ENCODE measurements at regions not wholly inside any gene's neighbourhood (a gene's known extent, or its start where the extent isn't known, plus 50 kb on each side); places are given as distances from the start of the nearest gene placed in this dataset.
"Not testable (repeated sequence)": the region's sequence is repeated elsewhere in the genome, so short reads cannot be mapped to it uniquely, and the experiment has no call there.

DNA sequence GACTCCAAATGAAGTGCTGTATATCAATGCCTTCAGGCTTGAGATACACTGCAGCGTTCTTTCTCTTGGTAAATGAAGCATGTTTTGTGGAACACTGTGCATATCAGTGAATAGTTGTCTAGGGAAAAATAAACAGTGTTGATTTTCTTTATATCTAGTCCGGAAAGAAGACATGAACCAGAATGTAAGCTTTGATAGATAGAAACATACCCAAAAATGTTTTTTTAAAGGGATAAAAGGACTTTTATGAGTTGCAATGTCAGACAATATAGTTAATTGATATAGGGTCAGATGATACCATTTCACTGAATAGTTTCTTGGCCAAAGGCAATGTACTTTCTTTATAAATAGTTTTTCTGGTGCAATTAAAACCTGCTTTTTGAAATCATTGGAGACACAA lies 1037.8 kb downstream of the OTOL1 start:
- H3K4me3 Mint-ChIP-seq: no peak overlapping the region
- H3K27me3 Mint-ChIP-seq: no peaks in the 10 kb centered on the region
- no peak for ATAC-seq (replicated peaks)
- no peaks in the 10 kb centered on the region for H3K36me3 Mint-ChIP-seq (ENCODE audit: low read depth)
- no peaks in the 10 kb centered on the region for H3K4me1 Mint-ChIP-seq
- H3K27ac Mint-ChIP-seq: no peak overlapping the region
- H3K9me3 Mint-ChIP-seq: peaks cover 4% of the 10 kb centered on the region

DNA sequence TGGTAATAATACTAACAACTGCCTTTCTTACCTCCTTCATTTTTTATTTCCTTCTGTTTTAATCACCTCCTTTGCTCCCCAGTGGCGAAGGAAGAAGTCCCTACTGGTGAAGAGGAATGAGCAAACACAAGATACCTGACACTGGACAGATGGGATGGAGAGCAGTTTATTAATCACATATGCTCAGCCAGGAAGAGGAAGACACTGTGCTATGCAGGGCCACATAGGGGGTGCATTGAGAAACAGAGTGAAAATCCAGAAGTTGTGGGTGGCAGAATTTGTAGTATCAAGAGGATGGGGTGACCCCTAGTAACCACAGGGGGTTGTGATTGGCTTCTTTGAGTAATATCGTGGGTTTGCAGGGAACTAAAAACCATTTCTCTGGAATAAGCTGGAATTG lies 1041.9 kb downstream of the OTOL1 start:
- ATAC-seq (replicated peaks): no peak

GRCh38 chr3:162538906-162539305 lies 1042.3 kb downstream of the OTOL1 start:
- Mint-ChIP-seq H3K9me3 (peaks cover 13% of the 10 kb centered on the region), H3K4me1 (no peaks in the 10 kb centered on the region), H3K36me3 (ENCODE audit: low read depth) (no peaks in the 10 kb centered on the region), H3K27me3 (no peaks in the 10 kb centered on the region), H3K4me3 (no peak overlapping the region), H3K27ac (no peak overlapping the region)
- ATAC-seq (replicated peaks): no peak

More for the DNA sequence above, 1041.9 kb downstream of the OTOL1 start:
- H3K4me3 Mint-ChIP-seq: no peak overlapping the region
- H3K36me3 Mint-ChIP-seq (ENCODE audit: low read depth): no peaks in the 10 kb centered on the region
- no peak overlapping the region for H3K27ac Mint-ChIP-seq
- H3K9me3 Mint-ChIP-seq: peaks cover 13% of the 10 kb centered on the region
- no peaks in the 10 kb centered on the region for H3K4me1 Mint-ChIP-seq
- H3K27me3 Mint-ChIP-seq: no peaks in the 10 kb centered on the region

- H3K4me3 Mint-ChIP-seq: no peak overlapping the region
- no peaks in the 10 kb centered on the region for H3K4me1 Mint-ChIP-seq
- no peaks in the 10 kb centered on the region for H3K27me3 Mint-ChIP-seq
- no peaks in the 10 kb centered on the region for H3K36me3 Mint-ChIP-seq (ENCODE audit: low read depth)
- H3K9me3 Mint-ChIP-seq: peaks cover 13% of the 10 kb centered on the region
- H3K27ac Mint-ChIP-seq: no peak overlapping the region
- no peak for ATAC-seq (replicated peaks)
Observed at GRCh38 chr3:162540421-162540820, 1043.8 kb downstream of the OTOL1 start.

DNA sequence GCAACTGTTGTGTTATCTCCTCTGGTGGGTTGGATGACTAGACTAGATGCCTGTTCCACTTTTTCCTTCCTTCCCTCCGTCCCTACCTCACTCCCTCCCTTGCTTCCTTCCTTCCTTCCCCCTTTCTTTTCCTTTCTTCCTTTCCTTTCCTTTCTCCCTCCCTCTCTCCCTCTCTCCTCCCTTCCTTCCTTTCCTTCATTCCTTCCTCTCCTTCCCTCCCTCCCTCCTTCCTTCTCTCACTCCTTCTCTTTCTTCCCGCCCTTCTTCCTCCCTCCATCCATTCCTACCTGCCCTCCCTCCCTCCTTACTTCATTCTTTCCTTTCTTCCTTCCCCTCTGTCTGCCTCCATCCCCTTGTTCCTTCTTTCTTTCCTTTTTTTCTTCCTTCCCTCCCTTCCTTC lies 1045.3 kb downstream of the OTOL1 start:
- Mint-ChIP-seq H3K4me1 (no peaks in the 10 kb centered on the region), H3K27ac (no peak overlapping the region), H3K27me3 (no peaks in the 10 kb centered on the region), H3K36me3 (ENCODE audit: low read depth) (no peaks in the 10 kb centered on the region), H3K4me3 (no peak overlapping the region), H3K9me3 (peaks cover 13% of the 10 kb centered on the region)
- no peak for ATAC-seq (replicated peaks)

DNA sequence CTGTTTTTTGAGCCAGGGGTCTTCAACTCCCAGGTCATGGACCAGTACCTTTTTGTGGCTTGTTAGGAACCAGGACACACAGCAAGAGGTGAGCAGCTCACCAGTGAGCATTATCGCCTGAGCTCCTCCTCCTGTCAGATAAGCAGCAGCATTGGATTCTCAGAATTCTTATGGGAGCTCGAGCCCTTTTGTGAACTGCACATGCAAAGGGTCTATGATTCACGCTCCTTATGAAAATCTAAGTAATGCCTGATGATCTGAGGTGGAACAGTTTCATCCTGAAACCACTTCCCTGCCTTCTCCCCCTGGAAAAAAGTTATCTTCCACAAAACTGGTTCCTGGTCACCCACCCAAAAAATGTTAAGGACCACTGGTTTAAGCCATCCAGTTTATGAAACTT lies 1047.6 kb downstream of the OTOL1 start:
- Mint-ChIP-seq H3K4me1 (no peaks in the 10 kb centered on the region), H3K4me3 (no peak overlapping the region), H3K27me3 (no peaks in the 10 kb centered on the region), H3K36me3 (ENCODE audit: low read depth) (no peaks in the 10 kb centered on the region), H3K27ac (no peak overlapping the region), H3K9me3 (peaks cover 9% of the 10 kb centered on the region)
- ATAC-seq (replicated peaks): no peak

- Mint-ChIP-seq H3K36me3 (ENCODE audit: low read depth) (no peaks in the 10 kb centered on the region), H3K9me3 (peaks cover 14% of the 10 kb centered on the region), H3K4me1 (no peaks in the 10 kb centered on the region), H3K27ac (no peak overlapping the region), H3K27me3 (no peaks in the 10 kb centered on the region), H3K4me3 (no peak overlapping the region)
- no peak for ATAC-seq (replicated peaks)
Observed at GRCh38 chr3:162546910-162547309, 1050.3 kb downstream of the OTOL1 start.

- Mint-ChIP-seq H3K27me3 (no peaks in the 10 kb centered on the region), H3K4me1 (no peaks in the 10 kb centered on the region), H3K4me3 (no peak overlapping the region), H3K27ac (no peak overlapping the region), H3K36me3 (ENCODE audit: low read depth) (no peaks in the 10 kb centered on the region), H3K9me3 (peaks cover 13% of the 10 kb centered on the region)
- ATAC-seq (replicated peaks): no peak
Observed at GRCh38 chr3:162547321-162547720, 1050.7 kb downstream of the OTOL1 start.

GRCh38 chr3:162555761-162556160 lies 1059.2 kb downstream of the OTOL1 start:
- H3K4me1 Mint-ChIP-seq: no peaks in the 10 kb centered on the region
- no peaks in the 10 kb centered on the region for H3K27me3 Mint-ChIP-seq
- H3K36me3 Mint-ChIP-seq (ENCODE audit: low read depth): no peaks in the 10 kb centered on the region
- H3K27ac Mint-ChIP-seq: no peak overlapping the region
- ATAC-seq (replicated peaks): no peak
- peaks cover 17% of the 10 kb centered on the region for H3K9me3 Mint-ChIP-seq
- no peak overlapping the region for H3K4me3 Mint-ChIP-seq

- no peak for ATAC-seq (replicated peaks)
- Mint-ChIP-seq H3K27ac (no peak overlapping the region), H3K4me3 (no peak overlapping the region), H3K4me1 (no peaks in the 10 kb centered on the region), H3K27me3 (no peaks in the 10 kb centered on the region), H3K36me3 (ENCODE audit: low read depth) (no peaks in the 10 kb centered on the region), H3K9me3 (peaks cover 12% of the 10 kb centered on the region)
Observed at GRCh38 chr3:162558016-162558415, 1061.4 kb downstream of the OTOL1 start.

DNA sequence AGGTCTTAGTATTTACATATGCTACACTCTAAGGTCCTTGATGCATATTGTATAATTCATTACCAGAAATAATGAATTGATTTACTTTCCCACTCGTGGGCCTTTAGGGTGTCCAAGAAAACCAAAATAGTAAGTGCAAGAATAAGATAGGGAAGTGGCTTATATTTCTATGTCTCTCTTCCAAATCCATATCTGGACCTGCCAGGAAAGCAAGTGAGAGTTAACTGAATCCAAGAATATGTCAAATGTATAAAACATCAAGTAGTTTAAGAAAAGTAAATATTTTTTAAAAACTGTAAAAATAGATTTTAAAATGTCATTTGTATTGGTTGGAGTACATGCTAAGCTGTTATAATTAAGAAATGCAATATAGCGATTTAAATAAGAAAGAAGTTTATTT lies 1072.1 kb downstream of the OTOL1 start:
- Mint-ChIP-seq H3K27ac (no peak overlapping the region), H3K9me3 (no peaks in the 10 kb centered on the region)

GRCh38 chr3:162569314-162569713 lies 1072.7 kb downstream of the OTOL1 start:
- H3K4me3 Mint-ChIP-seq: no peak overlapping the region
- H3K9me3 Mint-ChIP-seq: no peaks in the 10 kb centered on the region
- H3K27ac Mint-ChIP-seq: no peak overlapping the region
- no peaks in the 10 kb centered on the region for H3K4me1 Mint-ChIP-seq
- ATAC-seq (replicated peaks): no peak
- H3K36me3 Mint-ChIP-seq (ENCODE audit: low read depth): no peaks in the 10 kb centered on the region
- no peaks in the 10 kb centered on the region for H3K27me3 Mint-ChIP-seq

More for the DNA sequence above, 1072.1 kb downstream of the OTOL1 start:
- no peaks in the 10 kb centered on the region for H3K4me1 Mint-ChIP-seq
- H3K4me3 Mint-ChIP-seq: no peak overlapping the region
- no peak for ATAC-seq (replicated peaks)
- H3K36me3 Mint-ChIP-seq (ENCODE audit: low read depth): no peaks in the 10 kb centered on the region
- H3K27me3 Mint-ChIP-seq: no peaks in the 10 kb centered on the region

DNA sequence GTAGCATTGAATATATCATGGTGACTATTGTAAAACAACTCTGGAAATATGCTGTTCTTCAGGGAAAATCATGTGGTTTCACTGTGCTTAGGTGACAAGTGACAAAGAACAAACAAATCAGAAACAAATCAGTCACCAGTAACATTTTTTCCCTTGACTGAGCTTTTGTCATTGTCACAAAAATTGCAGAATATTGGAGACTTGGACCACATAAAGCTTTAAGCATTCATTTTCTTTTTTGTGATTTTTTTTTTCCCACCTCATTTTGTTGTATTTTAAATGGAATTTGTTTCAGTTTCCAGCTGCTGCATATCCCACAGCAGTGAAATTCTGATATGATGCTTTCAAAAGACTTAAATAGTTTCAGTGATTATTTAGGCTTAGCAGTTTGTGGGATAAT lies 1088.4 kb downstream of the OTOL1 start:
- H3K27me3 Mint-ChIP-seq: no peaks in the 10 kb centered on the region
- peaks cover 11% of the 10 kb centered on the region for H3K9me3 Mint-ChIP-seq
- no peaks in the 10 kb centered on the region for H3K4me1 Mint-ChIP-seq
- no peak overlapping the region for H3K4me3 Mint-ChIP-seq
- H3K27ac Mint-ChIP-seq: no peak overlapping the region
- ATAC-seq (replicated peaks): no peak
- no peaks in the 10 kb centered on the region for H3K36me3 Mint-ChIP-seq (ENCODE audit: low read depth)

DNA sequence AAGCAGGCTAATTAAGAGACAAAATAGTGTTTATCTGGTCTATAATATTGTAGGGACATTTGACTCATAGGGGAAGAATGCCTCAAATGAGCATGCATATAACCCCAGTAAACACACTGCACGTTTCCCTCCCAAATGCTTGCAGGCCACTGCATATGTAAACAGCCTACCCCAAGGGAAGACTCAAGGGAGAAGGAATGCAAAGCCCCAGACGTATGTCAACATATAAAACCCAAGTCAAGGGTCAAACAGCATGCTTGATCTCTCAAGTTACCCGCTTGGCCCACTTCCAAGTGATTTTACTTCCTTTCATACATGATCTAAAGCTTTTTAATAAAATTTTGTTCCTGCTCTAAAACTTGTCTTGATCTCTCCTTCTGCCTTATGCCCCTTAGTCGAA lies 1090.0 kb downstream of the OTOL1 start:
- H3K4me1 Mint-ChIP-seq: no peaks in the 10 kb centered on the region
- no peak overlapping the region for H3K4me3 Mint-ChIP-seq
- H3K36me3 Mint-ChIP-seq (ENCODE audit: low read depth): no peaks in the 10 kb centered on the region
- no peaks in the 10 kb centered on the region for H3K27me3 Mint-ChIP-seq
- H3K9me3 Mint-ChIP-seq: peaks cover 13% of the 10 kb centered on the region
- ATAC-seq (replicated peaks): no peak
- no peak overlapping the region for H3K27ac Mint-ChIP-seq

- H3K27me3 Mint-ChIP-seq: no peaks in the 10 kb centered on the region
- ATAC-seq (replicated peaks): no peak
- no peak overlapping the region for H3K4me3 Mint-ChIP-seq
- no peaks in the 10 kb centered on the region for H3K36me3 Mint-ChIP-seq (ENCODE audit: low read depth)
- no peaks in the 10 kb centered on the region for H3K4me1 Mint-ChIP-seq
- no peak overlapping the region for H3K27ac Mint-ChIP-seq
- H3K9me3 Mint-ChIP-seq: peaks cover 13% of the 10 kb centered on the region
Observed at GRCh38 chr3:162597226-162597625, 1100.6 kb downstream of the OTOL1 start.

DNA sequence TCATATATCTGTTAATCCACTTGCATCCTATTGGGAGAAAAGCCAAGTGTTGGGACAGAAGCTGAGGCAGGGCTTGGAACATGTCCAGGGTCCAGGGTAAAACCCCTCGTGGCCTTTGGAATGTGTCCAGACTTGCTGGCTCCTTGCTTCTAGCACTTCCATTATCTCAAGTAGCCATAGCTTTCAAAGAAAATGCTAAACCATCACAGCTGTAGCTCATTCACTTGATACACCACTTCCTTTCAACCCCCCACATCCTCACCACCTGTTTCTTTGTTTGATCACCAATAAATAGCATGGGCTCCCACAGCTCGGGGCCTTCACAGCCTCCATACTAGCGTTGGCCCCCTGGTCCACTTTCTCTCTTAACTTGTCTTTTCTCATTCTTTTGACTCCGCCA lies 1101.9 kb downstream of the OTOL1 start:
- H3K27me3 Mint-ChIP-seq; H3K4me1 Mint-ChIP-seq; H3K36me3 Mint-ChIP-seq (ENCODE audit: low read depth); ATAC-seq (replicated peaks); H3K27ac Mint-ChIP-seq; H3K4me3 Mint-ChIP-seq: not testable (repeated sequence)
- H3K9me3 Mint-ChIP-seq: peaks cover 16% of the 10 kb centered on the region

All from activated T-helper 17 cell treated with anti-CD3 and anti-CD28 coated beads, Interleukin-2, amount 50 U/mL, for 72 hours (primary cell).